Effector CD8-positive, alpha-beta T cell (primary cell): ENCODE measurements at regions not wholly inside any gene's neighbourhood (a gene's known extent, or its start where the extent isn't known, plus 50 kb on each side); places are given as distances from the start of the nearest gene placed in this dataset.
A peak's percentile ranks its signal among the peaks of the same experiment; 100 is the strongest.

ENCODE experiments used
- DNase-seq: peaks from one replicate; lab custom pipeline; 2025; lab: John Stamatoyannopoulos, UW

DNA sequence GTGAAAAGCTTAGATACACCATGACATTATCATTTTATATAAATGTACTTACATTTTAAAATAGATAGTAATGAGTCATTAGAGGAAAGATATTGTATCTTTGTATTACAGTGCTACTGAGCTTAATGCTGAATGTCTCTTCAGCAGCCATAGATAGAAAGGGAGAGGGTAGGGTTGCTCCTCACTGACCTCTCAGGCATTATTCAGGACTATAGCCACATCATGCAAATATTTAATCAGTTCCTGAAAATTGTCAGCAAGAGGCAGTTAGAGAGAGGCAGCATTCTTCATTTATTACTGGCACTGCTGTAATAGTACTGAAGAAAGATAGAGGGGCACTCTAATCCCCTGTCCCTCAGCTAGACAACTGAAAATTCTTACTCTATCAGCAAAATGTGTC lies 242.0 kb upstream of the TANK start:
- no peak for DNase-seq

DNA sequence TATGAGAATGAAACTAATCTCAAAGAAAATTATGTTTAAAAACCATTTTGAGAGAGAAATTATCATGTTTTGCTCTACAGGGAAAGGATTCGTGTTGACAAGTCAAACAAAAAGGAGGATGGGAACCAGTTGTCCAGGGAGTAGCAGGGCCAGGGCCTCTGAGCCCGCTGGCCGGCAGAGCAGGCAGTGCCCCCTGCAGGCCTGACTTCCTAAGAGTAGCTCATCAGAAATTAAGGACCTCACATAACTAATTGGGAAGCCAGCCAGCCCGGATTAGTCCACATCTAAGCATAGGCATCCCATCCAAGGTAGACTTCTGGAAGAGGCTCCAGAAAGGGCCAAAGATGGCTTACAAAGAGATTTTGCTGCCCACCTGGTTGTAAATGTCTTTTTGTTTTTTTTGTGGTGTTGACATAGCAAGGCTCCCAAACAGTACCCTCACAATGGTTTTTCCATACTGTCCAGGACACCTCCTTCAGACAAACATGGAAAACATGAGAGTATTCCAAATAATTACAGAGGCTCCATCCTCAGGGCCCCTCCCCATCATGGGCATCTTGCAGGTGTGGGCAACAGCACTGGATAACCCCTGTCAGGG lies 241.2 kb upstream of the TANK start:
- DNase-seq: peak; percentile 2

GRCh38 chr2:160920061-160920460 lies 240.2 kb upstream of the TANK start:
- DNase-seq: no peak

DNA sequence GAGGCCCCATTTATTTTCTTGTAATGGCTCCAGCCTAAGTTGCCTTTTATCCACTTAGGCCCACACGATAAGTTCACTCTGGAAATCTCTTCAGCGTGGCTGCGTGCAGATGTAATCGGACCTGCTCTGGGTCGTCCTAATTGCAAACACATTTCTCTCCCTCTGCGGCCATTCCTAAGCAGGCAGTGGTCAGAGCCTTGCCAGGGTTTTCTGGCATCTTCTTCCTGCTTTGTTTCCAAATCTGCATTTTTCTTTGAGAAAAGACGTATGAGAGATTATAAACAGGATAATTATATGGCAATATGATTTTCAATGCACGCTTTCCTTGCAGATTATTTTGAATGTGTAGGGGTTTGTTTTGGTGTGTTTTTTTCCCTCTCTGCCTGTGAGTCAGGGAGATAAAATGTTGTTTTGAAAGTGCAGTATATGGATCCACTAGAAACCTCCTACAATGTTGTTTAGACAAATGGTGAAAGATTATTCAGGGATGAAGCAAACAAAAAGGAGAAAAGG lies 239.4 kb upstream of the TANK start:
- no peak for DNase-seq

DNA sequence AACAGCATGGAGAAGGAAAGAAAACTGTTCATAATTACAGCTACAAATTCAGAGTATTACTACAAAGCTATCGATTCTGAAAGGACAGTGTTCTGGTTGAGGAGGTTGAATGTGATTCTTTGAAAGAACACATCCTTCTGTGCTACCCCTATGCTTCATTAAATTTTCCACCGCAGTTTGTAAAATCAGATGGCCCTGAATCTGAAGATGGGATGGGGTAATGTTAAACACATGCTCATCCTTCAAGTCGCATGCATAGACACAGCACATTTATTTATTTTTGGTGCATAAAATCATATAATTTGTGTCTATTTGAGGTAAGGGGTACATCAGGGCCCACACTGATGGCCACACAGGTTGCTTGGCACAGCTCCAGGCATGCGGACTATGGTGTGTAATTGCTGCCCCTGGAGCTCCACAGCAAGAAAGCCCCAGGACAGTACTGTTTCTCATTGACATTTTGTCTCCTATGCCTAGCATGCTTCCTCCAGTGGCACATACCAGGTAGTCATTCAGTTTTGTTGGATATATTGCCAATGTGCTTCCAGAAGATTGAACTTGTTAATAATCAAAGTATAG lies 238.8 kb upstream of the TANK start:
- no peak for DNase-seq

GRCh38 chr2:160924936-160925353 lies 235.3 kb upstream of the TANK start:
- no peak for DNase-seq

- DNase-seq: no peak
Measured at GRCh38 chr2:160925956-160926355, 234.3 kb upstream of the TANK start.

- DNase-seq: no peak
Measured at GRCh38 chr2:160927324-160927723, 232.9 kb upstream of the TANK start.

DNA sequence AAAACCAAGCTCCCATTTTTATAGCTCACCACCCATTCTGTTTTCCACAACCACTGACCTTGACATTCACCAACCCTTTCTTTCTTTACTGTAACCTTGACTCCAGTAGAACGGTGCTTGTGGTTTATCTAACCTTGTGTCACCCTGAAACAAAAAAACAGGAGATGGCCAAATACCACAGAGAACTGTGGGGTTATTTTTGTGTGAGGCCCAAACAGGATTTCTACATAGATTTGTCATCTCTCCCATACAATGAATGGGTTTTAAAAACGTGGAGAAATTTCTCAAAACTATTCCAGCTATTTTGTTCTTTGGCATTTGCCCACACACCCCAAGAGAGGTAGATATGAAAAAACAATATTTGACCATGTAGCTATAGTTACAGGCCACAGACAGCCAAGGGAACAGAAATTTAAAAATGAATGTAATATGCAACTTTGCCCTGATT lies 231.3 kb upstream of the TANK start:
- no peak for DNase-seq

DNA sequence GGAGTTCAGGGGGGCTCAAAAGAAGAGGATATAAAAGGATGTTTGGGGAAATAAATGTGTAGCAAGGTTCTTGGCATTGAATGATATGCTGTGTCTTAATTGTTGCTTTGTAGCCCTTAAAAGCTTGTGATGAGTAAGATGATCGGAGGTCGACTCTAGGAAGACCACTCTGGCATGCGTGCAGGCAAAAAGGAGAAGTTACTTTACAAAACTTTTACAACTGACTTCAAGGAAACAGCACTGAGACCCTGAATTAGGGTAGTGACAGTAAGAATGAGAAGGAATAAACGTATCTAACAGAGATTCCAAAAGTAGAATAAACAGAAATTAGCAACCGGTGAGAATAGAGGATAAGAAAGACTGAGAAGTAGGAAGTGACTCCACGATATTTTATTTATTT lies 228.7 kb upstream of the TANK start:
- DNase-seq: no peak

GRCh38 chr2:160932960-160933359 lies 227.3 kb upstream of the TANK start:
- no peak for DNase-seq

GRCh38 chr2:160934263-160934662 lies 226.0 kb upstream of the TANK start:
- no peak for DNase-seq

- DNase-seq: no peak
Measured at GRCh38 chr2:160934991-160935390, 225.2 kb upstream of the TANK start.

- no peak for DNase-seq
Measured at GRCh38 chr2:160936044-160936806, 224.0 kb upstream of the TANK start.

DNA sequence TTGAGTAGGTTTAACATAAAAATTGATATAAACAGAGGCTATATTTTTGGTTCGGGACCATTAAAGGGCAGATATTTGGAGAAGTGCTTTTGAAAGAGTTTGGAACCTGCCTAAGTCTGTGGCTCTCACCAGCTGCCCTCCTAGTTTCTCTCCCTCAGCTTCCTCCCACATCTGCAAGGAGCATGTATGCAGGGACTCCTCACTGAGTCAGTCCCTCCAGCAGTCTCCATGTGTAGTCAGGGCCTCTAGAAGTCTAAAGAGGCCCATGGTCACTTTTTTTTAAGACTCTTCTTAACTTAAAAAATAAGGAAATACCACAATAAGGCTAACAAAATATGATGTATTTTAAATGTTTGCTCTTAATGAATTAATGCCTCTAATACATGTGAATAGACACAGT lies 220.0 kb upstream of the TANK start:
- DNase-seq: no peak

DNA sequence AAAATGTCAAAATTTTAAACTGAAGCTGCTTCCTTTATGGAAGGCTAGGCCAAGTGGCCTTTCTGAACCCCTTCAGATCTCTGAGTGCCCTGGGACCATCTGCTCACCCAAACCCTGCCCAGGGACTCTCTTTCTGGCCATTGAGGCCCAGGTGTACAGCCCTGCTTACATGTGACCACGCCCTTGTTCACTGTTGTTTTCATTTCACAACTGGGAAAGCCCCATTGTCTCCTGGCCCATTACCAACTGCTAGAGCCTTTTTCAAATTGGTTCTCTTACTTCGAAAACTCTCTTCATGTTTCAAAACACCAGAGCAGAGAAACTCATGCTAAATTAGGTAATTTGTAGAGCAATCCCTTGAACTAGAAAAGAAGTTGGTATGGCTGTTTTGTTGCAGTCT lies 219.5 kb upstream of the TANK start:
- DNase-seq: no peak

- DNase-seq: no peak
Measured at GRCh38 chr2:160941290-160941846, 218.9 kb upstream of the TANK start.

DNA sequence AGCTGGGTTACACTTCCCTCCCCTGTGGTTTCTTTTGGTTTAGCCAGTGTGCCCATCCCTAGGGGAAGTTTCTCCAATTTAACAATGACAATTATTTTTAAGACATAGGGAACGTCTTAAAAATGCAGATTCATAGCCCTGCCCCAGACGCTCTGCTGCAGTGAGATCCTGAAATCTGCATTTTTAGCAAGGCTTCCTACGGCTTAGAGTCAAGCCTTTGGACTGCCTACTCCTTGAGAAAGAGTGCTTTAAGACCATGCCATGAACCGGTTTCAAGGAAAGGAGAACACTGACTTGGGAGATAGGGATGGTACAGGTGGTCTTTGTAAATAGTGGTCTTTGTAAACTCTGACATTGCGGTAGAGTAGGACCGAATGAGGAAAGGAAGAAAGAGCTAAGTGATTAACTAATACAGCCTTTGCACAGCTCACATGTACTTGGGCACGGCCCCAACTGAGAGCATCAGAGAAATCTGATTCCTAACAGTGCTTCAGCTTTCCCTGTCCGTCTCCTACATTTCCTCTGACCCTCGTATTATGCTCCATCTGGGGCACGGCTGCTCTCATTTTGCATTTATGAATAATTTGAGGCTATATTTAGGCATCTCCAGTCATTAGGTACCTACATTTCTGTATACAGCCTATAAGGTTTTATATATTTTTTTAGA lies 217.6 kb upstream of the TANK start:
- no peak for DNase-seq

GRCh38 chr2:160943414-160943813 lies 216.8 kb upstream of the TANK start:
- no peak for DNase-seq

DNA sequence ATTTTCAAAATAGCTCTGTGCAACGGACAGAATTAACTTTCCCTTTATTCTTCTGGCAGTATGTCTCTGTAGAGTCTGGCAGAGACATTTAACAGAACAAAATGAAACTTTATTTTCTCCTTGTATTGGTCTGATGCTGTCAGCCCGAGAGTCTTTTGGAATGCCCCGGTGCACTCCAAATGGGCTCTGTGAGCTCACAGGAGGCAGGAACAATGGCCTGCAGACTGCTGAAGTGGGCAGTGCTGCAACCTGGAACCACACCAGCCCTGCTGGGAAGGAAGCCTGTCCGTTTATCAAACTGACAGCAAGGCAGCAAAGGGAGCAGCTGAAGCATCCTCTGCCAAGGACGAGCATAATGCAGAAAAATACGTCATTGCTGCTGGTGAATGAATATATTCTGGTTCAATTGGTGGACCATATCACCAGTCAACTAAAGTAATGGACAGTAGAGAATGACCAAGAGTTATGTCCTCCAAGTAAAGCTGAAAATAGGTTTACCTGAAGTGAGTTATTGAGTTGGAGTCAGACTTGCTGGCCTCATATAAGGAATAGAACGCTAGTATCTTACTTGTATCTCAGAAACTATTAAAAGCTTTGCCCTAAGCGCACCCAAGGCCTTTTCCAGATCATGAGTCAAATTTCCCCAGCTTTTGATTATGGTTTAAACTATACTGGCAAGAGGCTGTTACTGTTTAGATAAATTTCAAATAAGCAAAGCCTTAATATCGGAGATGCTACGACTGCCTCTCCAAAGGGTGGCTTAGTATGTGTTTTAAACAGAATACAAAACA lies 207.6 kb upstream of the TANK start:
- DNase-seq: no peak

- no peak for DNase-seq
Measured at GRCh38 chr2:160955578-160955977, 204.7 kb upstream of the TANK start.
